ENCODE measurements at regions not wholly inside any gene's neighbourhood (a gene's known extent, or its start where the extent isn't known, plus 50 kb on each side); places are given as distances from the start of the nearest gene placed in this dataset.

GRCh38 chr6:131424475-131424874 lies 148.6 kb upstream of the ARG1 start:
- ChIA-PET POLR2A (no interaction called here), CTCF (no interaction called here)

GRCh38 chr6:131427434-131428058 lies 145.5 kb upstream of the ARG1 start:
- no peaks in the 10 kb centered on the region for H3K27me3 ChIP-seq (replicated peaks; ENCODE audit: control insufficient read depth, insufficient read depth, low read length)
- H3K4me1 Mint-ChIP-seq (ENCODE audit: low read depth, unreplicated experiment): no peaks in the 10 kb centered on the region
- no peak for TF ChIP-seq CTCF (IDR thresholded peaks at IDR 0.05; ENCODE audit: insufficient read depth in 1 of 2, low read depth in 1 of 2, low read length in 1 of 2, severe bottlenecking in 1 of 2, unreplicated experiment in 1 of 2)
- POLR2A ChIA-PET: no interaction called here
- H3K9me3 Mint-ChIP-seq (ENCODE audit: unreplicated experiment): no peaks in the 10 kb centered on the region
- H3K27me3 Mint-ChIP-seq (ENCODE audit: insufficient read depth, unreplicated experiment): no peaks in the 10 kb centered on the region
- no peak overlapping the region for H3K27ac Mint-ChIP-seq (ENCODE audit: unreplicated experiment)
- no peaks in the 10 kb centered on the region for H3K9me3 ChIP-seq
- DNase-seq: no peak
- no peaks in the 10 kb centered on the region for H3K36me3 Mint-ChIP-seq (ENCODE audit: insufficient read depth, unreplicated experiment)
- H3K4me1 ChIP-seq: no peaks in the 10 kb centered on the region
- no peak overlapping the region for H3K4me3 Mint-ChIP-seq (ENCODE audit: unreplicated experiment)
- intact Hi-C loops (cut with micrococcal nuclease; ENCODE audit: unreplicated experiment): no loop called here
- no peak overlapping the region for H3K4me3 ChIP-seq (ENCODE audit: low read depth, low read length)
- no peaks in the 10 kb centered on the region for H3K36me3 ChIP-seq (ENCODE audit: control insufficient read depth, insufficient read depth, low read length)
- CTCF ChIA-PET: no interaction called here
- BruUV-seq (replicated peaks): no TSS peak

More at GRCh38 chr6:131424475-131424874, 148.6 kb upstream of the ARG1 start:
- no peak overlapping the region for H3K4me3 ChIP-seq (ENCODE audit: low read depth, low read length)
- Mint-ChIP-seq H3K27me3 (ENCODE audit: insufficient read depth, unreplicated experiment) (no peaks in the 10 kb centered on the region), H3K36me3 (ENCODE audit: insufficient read depth, unreplicated experiment) (no peaks in the 10 kb centered on the region), H3K27ac (ENCODE audit: unreplicated experiment) (no peak overlapping the region), H3K9me3 (ENCODE audit: unreplicated experiment) (no peaks in the 10 kb centered on the region), H3K4me3 (ENCODE audit: unreplicated experiment) (no peak overlapping the region), H3K4me1 (ENCODE audit: low read depth, unreplicated experiment) (no peaks in the 10 kb centered on the region)
- no peaks in the 10 kb centered on the region for H3K27me3 ChIP-seq (replicated peaks; ENCODE audit: control insufficient read depth, insufficient read depth, low read length)
- DNase-seq: no peak
- TF ChIP-seq CTCF (IDR thresholded peaks at IDR 0.05; ENCODE audit: insufficient read depth in 1 of 2, low read depth in 1 of 2, low read length in 1 of 2, severe bottlenecking in 1 of 2, unreplicated experiment in 1 of 2): no peak
- intact Hi-C loops (cut with micrococcal nuclease; ENCODE audit: unreplicated experiment): no loop called here
- no TSS peak for BruUV-seq (replicated peaks)
- no peaks in the 10 kb centered on the region for H3K36me3 ChIP-seq (ENCODE audit: control insufficient read depth, insufficient read depth, low read length)
- no peaks in the 10 kb centered on the region for H3K9me3 ChIP-seq
- H3K4me1 ChIP-seq: no peaks in the 10 kb centered on the region

- no peaks in the 10 kb centered on the region for H3K27me3 Mint-ChIP-seq (ENCODE audit: insufficient read depth, unreplicated experiment)
- no peak overlapping the region for H3K4me3 ChIP-seq (ENCODE audit: low read depth, low read length)
- H3K9me3 Mint-ChIP-seq (ENCODE audit: unreplicated experiment): no peaks in the 10 kb centered on the region
- no TSS peak for BruUV-seq (replicated peaks)
- no peaks in the 10 kb centered on the region for H3K4me1 ChIP-seq
- H3K36me3 ChIP-seq (ENCODE audit: control insufficient read depth, insufficient read depth, low read length): no peaks in the 10 kb centered on the region
- ChIA-PET CTCF (no interaction called here), POLR2A (no interaction called here)
- no peaks in the 10 kb centered on the region for H3K27me3 ChIP-seq (replicated peaks; ENCODE audit: control insufficient read depth, insufficient read depth, low read length)
- intact Hi-C loops (cut with micrococcal nuclease; ENCODE audit: unreplicated experiment): no loop called here
- no peak overlapping the region for H3K4me3 Mint-ChIP-seq (ENCODE audit: unreplicated experiment)
- H3K9me3 ChIP-seq: no peaks in the 10 kb centered on the region
- H3K4me1 Mint-ChIP-seq (ENCODE audit: low read depth, unreplicated experiment): no peaks in the 10 kb centered on the region
- no peak for TF ChIP-seq CTCF (IDR thresholded peaks at IDR 0.05; ENCODE audit: insufficient read depth in 1 of 2, low read depth in 1 of 2, low read length in 1 of 2, severe bottlenecking in 1 of 2, unreplicated experiment in 1 of 2)
- no peak for DNase-seq
- no peak overlapping the region for H3K27ac Mint-ChIP-seq (ENCODE audit: unreplicated experiment)
- H3K36me3 Mint-ChIP-seq (ENCODE audit: insufficient read depth, unreplicated experiment): no peaks in the 10 kb centered on the region
Measured at GRCh38 chr6:131430531-131430930, 142.5 kb upstream of the ARG1 start.
